H1 (cell line): ENCODE measurements at regions not wholly inside any gene's neighbourhood (a gene's known extent, or its start where the extent isn't known, plus 50 kb on each side); places are given as distances from the start of the nearest gene placed in this dataset.

ENCODE experiments used
- FOSL1 ChIP-seq: IDR thresholded peaks from 2 replicates; pipeline ENCODE4 v1.6.1; 2011; ENCODE audit warnings: mild to moderate bottlenecking, low read depth, low read length, moderate library complexity; ENCODE audit not compliant: insufficient read depth
- GTF2F1 ChIP-seq: IDR thresholded peaks from 2 replicates; pipeline ENCODE4 v1.6.1; 2012; ENCODE audit warnings: low read depth, low read length, improper control_type of control experiment, borderline replicate concordance
- POLR2AphosphoS5 ChIP-seq: IDR thresholded peaks from 2 replicates; pipeline ENCODE4 v1.6.1; 2011; ENCODE audit warnings: low read depth, low read length
- RBBP5 ChIP-seq: IDR thresholded peaks from 2 replicates; pipeline ENCODE4 v1.7.1; 2012; ENCODE audit warnings: low read depth, mild to moderate bottlenecking, inconsistent platforms, low read length, moderate library complexity, borderline replicate concordance
- SIN3A ChIP-seq, 2 experiments: IDR thresholded peaks in 1 of 2; conservative IDR thresholded peaks in 1 of 2; 2 replicates each; pipeline ENCODE4 v1.6.1; 2011 to 2012; ENCODE audit warnings: low read length in 2 of 2, improper control_type of control experiment in 1 of 2, low read depth in 1 of 2, mild to moderate bottlenecking in 1 of 2
- SP1 ChIP-seq: IDR thresholded peaks from 2 replicates; pipeline ENCODE4 v1.6.1; 2011; ENCODE audit warnings: low read depth, low read length
- SRF ChIP-seq: IDR thresholded peaks from 2 replicates; pipeline ENCODE4 v1.6.1; 2011; ENCODE audit warnings: mild to moderate bottlenecking, low read depth, low read length, moderate library complexity
- TBP ChIP-seq: IDR thresholded peaks from 2 replicates; pipeline ENCODE4 v1.6.1; 2011; ENCODE audit warnings: low read depth, low read length, improper control_type of control experiment
- TCF12 ChIP-seq: IDR thresholded peaks from 2 replicates; pipeline ENCODE4 v1.6.1; 2011; ENCODE audit warnings: low read depth, mild to moderate bottlenecking, low read length
- TF ChIP-seq, protein P1 (sequence below), 3 experiments: IDR thresholded peaks; 1 replicate in 2 of 3; 2 replicates in 1 of 3; pipeline versions ENCODE4 v1.5.1 to v1.6.1; 2011; ENCODE audit warnings: low read length in 3 of 3, mild to moderate bottlenecking in 3 of 3, inconsistent platforms in 2 of 3, low read depth in 1 of 3, moderate library complexity in 1 of 3; ENCODE audit not compliant: insufficient read depth in 1 of 3; ENCODE audit errors: control extremely low read depth in 1 of 3

DNA sequence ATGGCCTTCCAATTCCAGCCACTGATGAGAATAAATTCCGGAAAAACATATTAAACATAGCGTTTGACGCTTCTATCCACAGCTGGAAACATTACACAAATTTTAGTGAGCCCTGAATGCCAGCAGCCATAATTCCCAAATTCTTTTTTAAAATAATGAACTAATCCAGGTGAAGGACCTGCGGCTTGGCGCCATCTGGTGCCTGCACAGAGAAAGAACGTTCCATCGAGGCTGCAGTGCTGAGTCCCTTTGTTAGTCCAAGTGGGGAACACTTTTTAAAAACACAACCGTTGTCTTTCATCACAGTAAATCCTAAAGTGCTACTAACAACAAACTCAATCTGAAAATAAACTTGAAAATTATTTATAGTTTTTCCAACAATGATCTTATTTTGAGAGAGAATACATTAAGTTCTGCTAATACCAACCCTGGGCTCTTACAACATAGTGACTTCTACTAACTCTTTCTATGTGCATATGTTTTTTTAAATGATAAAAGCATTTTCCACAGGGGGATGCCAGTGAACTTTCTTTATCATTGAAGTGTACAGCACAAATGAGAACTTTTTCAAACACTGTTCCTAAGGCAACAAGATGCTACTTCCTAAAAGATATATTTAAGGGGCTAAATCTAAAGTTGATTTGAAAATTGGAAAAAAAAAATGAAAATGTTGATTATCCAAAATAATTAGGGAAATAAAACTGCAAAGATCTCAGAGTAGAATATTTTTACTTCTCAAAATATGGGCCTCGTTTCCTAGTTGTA lies 166.9 kb upstream of the RNF32 start:
- TF ChIP-seq, protein P1, sequence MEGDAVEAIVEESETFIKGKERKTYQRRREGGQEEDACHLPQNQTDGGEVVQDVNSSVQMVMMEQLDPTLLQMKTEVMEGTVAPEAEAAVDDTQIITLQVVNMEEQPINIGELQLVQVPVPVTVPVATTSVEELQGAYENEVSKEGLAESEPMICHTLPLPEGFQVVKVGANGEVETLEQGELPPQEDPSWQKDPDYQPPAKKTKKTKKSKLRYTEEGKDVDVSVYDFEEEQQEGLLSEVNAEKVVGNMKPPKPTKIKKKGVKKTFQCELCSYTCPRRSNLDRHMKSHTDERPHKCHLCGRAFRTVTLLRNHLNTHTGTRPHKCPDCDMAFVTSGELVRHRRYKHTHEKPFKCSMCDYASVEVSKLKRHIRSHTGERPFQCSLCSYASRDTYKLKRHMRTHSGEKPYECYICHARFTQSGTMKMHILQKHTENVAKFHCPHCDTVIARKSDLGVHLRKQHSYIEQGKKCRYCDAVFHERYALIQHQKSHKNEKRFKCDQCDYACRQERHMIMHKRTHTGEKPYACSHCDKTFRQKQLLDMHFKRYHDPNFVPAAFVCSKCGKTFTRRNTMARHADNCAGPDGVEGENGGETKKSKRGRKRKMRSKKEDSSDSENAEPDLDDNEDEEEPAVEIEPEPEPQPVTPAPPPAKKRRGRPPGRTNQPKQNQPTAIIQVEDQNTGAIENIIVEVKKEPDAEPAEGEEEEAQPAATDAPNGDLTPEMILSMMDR (IDR thresholded peaks at IDR 0.05; ENCODE audit: control extremely low read depth in 1 of 3, insufficient read depth in 1 of 3, low read depth in 1 of 3, low read length in 3 of 3) = peak; percentile 65 to 73 (median 70)
- TF ChIP-seq GTF2F1 = no peak
- TF ChIP-seq SP1 = no peak
- TF ChIP-seq SIN3A (conservative IDR thresholded peaks at IDR 0.05 in 1 of 2, IDR thresholded peaks at IDR 0.05 in 1 of 2; ENCODE audit: low read depth in 1 of 2, low read length in 2 of 2) = no peak
- TF ChIP-seq RBBP5 = no peak
- no peak for TF ChIP-seq TBP
- TF ChIP-seq TCF12 = no peak
- no peak for TF ChIP-seq FOSL1
- no peak for TF ChIP-seq POLR2AphosphoS5
- TF ChIP-seq SRF = no peak
